ENCODE measurements at regions not wholly inside any gene's neighbourhood (a gene's known extent, or its start where the extent isn't known, plus 50 kb on each side); places are given as distances from the start of the nearest gene placed in this dataset.

- DNase-seq: no peak
- Histone ChIP-seq H3K27me3 (no peaks in the 10 kb centered on the region), H3K36me3 (no peaks in the 10 kb centered on the region), H3K9me3 (no peaks in the 10 kb centered on the region), H3K27ac (no peak overlapping the region), H3K4me3 (no peak overlapping the region), H3K4me1 (no peaks in the 10 kb centered on the region)
- in situ Hi-C loops (cut with MboI; ENCODE audit: low pct_ligation_motif_present in 1 of 4, low pct_unique_long_range_greater_than_20kb in 1 of 4, low sequenced_read_pairs in 3 of 4): no loop called here
- 81 to 85% methylated on average over 2 of the region's 2 CpGs for WGBS, 2 donors (ENCODE audit: low coverage in 1 of 2)
- intact Hi-C loops (cut with DNase I; ENCODE audit: low total_unique reads): no loop called here
- TF ChIP-seq POLR2AphosphoS5 (IDR thresholded peaks at IDR 0.05): no peak
- TF ChIP-seq POLR2A (IDR thresholded peaks at IDR 0.05): no peak
- no peak for TF ChIP-seq CTCF (IDR thresholded peaks at IDR 0.05)
- TF ChIP-seq EP300 (IDR thresholded peaks at IDR 0.05; ENCODE audit: low read depth): no peak
These were observed 356.7 kb downstream of the DIRAS2 start for GRCh38 chr9:90285946-90286345.

GRCh38 chr9:90287567-90288274 is 354.9 kb downstream of the DIRAS2 start:
- Histone ChIP-seq H3K27me3 (no peaks in the 10 kb centered on the region), H3K27ac (no peak overlapping the region), H3K9me3 (no peaks in the 10 kb centered on the region), H3K4me1 (no peaks in the 10 kb centered on the region), H3K36me3 (no peaks in the 10 kb centered on the region), H3K4me3 (no peak overlapping the region)
- intact Hi-C loops (cut with DNase I; ENCODE audit: low total_unique reads): no loop called here
- DNase-seq: peak; percentile 39
- WGBS, 2 donors (ENCODE audit: low coverage in 1 of 2): 52 to 62% methylated on average over 5 to 9 of the region's 9 CpGs
- in situ Hi-C loops (cut with MboI; ENCODE audit: low pct_ligation_motif_present in 1 of 4, low pct_unique_long_range_greater_than_20kb in 1 of 4, low sequenced_read_pairs in 3 of 4): no loop called here
- TF ChIP-seq POLR2AphosphoS5 (IDR thresholded peaks at IDR 0.05) (no peak), POLR2A (IDR thresholded peaks at IDR 0.05) (no peak), EP300 (IDR thresholded peaks at IDR 0.05; ENCODE audit: low read depth) (no peak), CTCF (IDR thresholded peaks at IDR 0.05) (no peak)

DNA sequence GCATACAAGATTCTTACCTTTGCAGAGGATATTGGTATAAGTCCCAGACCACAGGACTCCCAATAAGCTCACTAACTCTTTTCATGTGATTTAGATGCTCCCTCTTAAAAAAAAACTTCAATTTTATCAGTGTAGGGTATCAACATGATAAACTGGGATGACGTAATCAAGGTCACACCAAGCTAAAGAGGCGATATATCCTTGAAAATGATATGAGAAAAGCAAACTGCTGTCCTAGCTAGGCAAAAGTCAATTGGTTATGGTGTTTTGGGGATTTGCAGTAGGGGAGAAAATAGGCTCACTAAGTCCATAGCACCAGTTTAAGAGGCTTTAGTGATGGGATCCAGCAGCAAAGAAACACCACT is 354.4 kb downstream of the DIRAS2 start:
- TF ChIP-seq POLR2AphosphoS5 (IDR thresholded peaks at IDR 0.05): no peak
- no peak for DNase-seq
- 94 to 97% methylated on average over 2 of the region's 2 CpGs for WGBS, 2 donors (ENCODE audit: low coverage in 1 of 2)

GRCh38 chr9:90290716-90291485 is 351.7 kb downstream of the DIRAS2 start:
- Histone ChIP-seq H3K27me3 (peaks cover 11% of the 10 kb centered on the region), H3K27ac (no peak overlapping the region), H3K4me3 (no peak overlapping the region), H3K36me3 (no peaks in the 10 kb centered on the region), H3K4me1 (no peaks in the 10 kb centered on the region), H3K9me3 (no peaks in the 10 kb centered on the region)
- in situ Hi-C loops (cut with MboI; ENCODE audit: low pct_ligation_motif_present in 1 of 4, low pct_unique_long_range_greater_than_20kb in 1 of 4, low sequenced_read_pairs in 3 of 4): no loop called here
- whole genome bisulfite sequencing, 2 donors (ENCODE audit: low coverage in 1 of 2): 70 to 71% methylated on average over 5 of the region's 5 CpGs
- intact Hi-C loops (cut with DNase I; ENCODE audit: low total_unique reads): no loop called here
- no peak for TF ChIP-seq EP300 (IDR thresholded peaks at IDR 0.05; ENCODE audit: low read depth)
- TF ChIP-seq POLR2AphosphoS5 (IDR thresholded peaks at IDR 0.05): no peak
- no peak for TF ChIP-seq POLR2A (IDR thresholded peaks at IDR 0.05)
- TF ChIP-seq CTCF (IDR thresholded peaks at IDR 0.05): no peak
- DNase-seq: no peak

More for the DNA sequence above, 354.4 kb downstream of the DIRAS2 start:
- H3K27me3 ChIP-seq: no peaks in the 10 kb centered on the region
- no peaks in the 10 kb centered on the region for H3K4me1 ChIP-seq
- no peak overlapping the region for H3K27ac ChIP-seq
- intact Hi-C loops (cut with DNase I; ENCODE audit: low total_unique reads): no loop called here
- H3K9me3 ChIP-seq: no peaks in the 10 kb centered on the region
- H3K4me3 ChIP-seq: no peak overlapping the region
- H3K36me3 ChIP-seq: no peaks in the 10 kb centered on the region
- in situ Hi-C loops (cut with MboI; ENCODE audit: low pct_ligation_motif_present in 1 of 4, low pct_unique_long_range_greater_than_20kb in 1 of 4, low sequenced_read_pairs in 3 of 4): no loop called here
